IMR-90 (cell line): ENCODE measurements at regions not wholly inside any gene's neighbourhood (a gene's known extent, or its start where the extent isn't known, plus 50 kb on each side); places are given as distances from the start of the nearest gene placed in this dataset.

ENCODE experiments used
- BHLHE40 ChIP-seq: fragments of 150-350 bp; IDR thresholded peaks from 2 replicates; pipeline ENCODE4 v1.6.1; 2016; ENCODE audit warnings: mild to moderate bottlenecking, low read depth, low read length
- CHD1 ChIP-seq: IDR thresholded peaks from 2 replicates; pipeline ENCODE4 v1.6.1; 2012; ENCODE audit warnings: low read depth, low read length, improper control_type of control experiment
- MAFK ChIP-seq: IDR thresholded peaks from 2 replicates; pipeline ENCODE4 v1.6.1; 2012; ENCODE audit warnings: low read depth, low read length, improper control_type of control experiment
- MAZ ChIP-seq: IDR thresholded peaks from 2 replicates; pipeline ENCODE4 v1.6.1; 2012; ENCODE audit warnings: low read depth, mild to moderate bottlenecking, low read length, improper control_type of control experiment, moderate library complexity, borderline replicate concordance
- MXI1 ChIP-seq: IDR thresholded peaks from 2 replicates; pipeline ENCODE4 v1.6.1; 2012; ENCODE audit warnings: low read depth, mild to moderate bottlenecking, low read length, moderate library complexity, borderline replicate concordance
- NFE2L2 ChIP-seq: fragments of 150-350 bp; IDR thresholded peaks from 2 replicates; pipeline ENCODE4 v1.6.1; 2016; ENCODE audit warnings: low read depth, mild to moderate bottlenecking, low read length
- POLR2A ChIP-seq: IDR thresholded peaks from 2 replicates; pipeline ENCODE4 v1.6.1; 2012; ENCODE audit warnings: mild to moderate bottlenecking, low read depth, low read length
- RAD21 ChIP-seq: IDR thresholded peaks from 2 replicates; pipeline ENCODE4 v1.6.1; 2012; ENCODE audit warnings: low read length, improper control_type of control experiment
- RCOR1 ChIP-seq: IDR thresholded peaks from 2 replicates; pipeline ENCODE4 v1.6.1; 2012; ENCODE audit warnings: mild to moderate bottlenecking, low read length, improper control_type of control experiment; ENCODE audit not compliant: insufficient replicate concordance
- TF ChIP-seq, protein P1 (sequence below): conservative IDR thresholded peaks from 2 replicates; pipeline ENCODE4 v1.5.1; 2012; ENCODE audit warnings: mild to moderate bottlenecking, low read depth, low read length, improper control_type of control experiment
- TF ChIP-seq, protein P2 (sequence below): fragments of 150-350 bp; IDR thresholded peaks from 2 replicates; pipeline ENCODE4 v1.6.1; 2016; ENCODE audit warnings: low read depth, mild to moderate bottlenecking, low read length, moderate library complexity, borderline replicate concordance
- TF ChIP-seq, protein P3 (sequence below): fragments of 150-350 bp; IDR thresholded peaks from 2 replicates; pipeline ENCODE4 v1.6.1; 2017; ENCODE audit warnings: mild to moderate bottlenecking, antibody characterized with exemption, low read length, low read depth

DNA sequence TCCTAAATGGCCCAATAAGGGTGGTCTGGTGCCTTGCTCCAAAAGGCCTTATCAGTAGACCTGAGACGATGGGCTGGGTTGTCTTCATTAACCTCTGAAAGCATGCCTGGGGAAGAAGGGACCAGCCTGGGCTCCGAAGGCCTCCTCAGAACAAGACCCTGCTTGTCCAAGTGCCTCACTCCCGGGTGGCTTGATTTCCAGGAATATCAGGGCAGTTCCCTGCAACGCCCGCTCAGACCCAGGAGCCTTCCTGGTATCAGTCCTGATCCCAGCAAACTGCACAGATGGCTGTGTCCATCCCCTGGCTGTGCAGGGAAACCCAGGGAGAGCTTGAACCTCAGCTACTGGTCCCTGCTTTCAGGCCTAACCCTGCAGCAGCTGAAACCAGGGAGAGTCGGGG lies 49.9 kb upstream of the CUX1 start:
- TF ChIP-seq, protein P1, sequence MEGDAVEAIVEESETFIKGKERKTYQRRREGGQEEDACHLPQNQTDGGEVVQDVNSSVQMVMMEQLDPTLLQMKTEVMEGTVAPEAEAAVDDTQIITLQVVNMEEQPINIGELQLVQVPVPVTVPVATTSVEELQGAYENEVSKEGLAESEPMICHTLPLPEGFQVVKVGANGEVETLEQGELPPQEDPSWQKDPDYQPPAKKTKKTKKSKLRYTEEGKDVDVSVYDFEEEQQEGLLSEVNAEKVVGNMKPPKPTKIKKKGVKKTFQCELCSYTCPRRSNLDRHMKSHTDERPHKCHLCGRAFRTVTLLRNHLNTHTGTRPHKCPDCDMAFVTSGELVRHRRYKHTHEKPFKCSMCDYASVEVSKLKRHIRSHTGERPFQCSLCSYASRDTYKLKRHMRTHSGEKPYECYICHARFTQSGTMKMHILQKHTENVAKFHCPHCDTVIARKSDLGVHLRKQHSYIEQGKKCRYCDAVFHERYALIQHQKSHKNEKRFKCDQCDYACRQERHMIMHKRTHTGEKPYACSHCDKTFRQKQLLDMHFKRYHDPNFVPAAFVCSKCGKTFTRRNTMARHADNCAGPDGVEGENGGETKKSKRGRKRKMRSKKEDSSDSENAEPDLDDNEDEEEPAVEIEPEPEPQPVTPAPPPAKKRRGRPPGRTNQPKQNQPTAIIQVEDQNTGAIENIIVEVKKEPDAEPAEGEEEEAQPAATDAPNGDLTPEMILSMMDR, result no peak
- TF ChIP-seq MXI1 (no peak), MAFK (no peak), MAZ (no peak), RAD21 (no peak), POLR2A (no peak), BHLHE40 (no peak), NFE2L2 (no peak), RCOR1 (no peak), CHD1 (no peak)
- TF ChIP-seq, protein P2, sequence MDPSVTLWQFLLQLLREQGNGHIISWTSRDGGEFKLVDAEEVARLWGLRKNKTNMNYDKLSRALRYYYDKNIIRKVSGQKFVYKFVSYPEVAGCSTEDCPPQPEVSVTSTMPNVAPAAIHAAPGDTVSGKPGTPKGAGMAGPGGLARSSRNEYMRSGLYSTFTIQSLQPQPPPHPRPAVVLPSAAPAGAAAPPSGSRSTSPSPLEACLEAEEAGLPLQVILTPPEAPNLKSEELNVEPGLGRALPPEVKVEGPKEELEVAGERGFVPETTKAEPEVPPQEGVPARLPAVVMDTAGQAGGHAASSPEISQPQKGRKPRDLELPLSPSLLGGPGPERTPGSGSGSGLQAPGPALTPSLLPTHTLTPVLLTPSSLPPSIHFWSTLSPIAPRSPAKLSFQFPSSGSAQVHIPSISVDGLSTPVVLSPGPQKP, result no peak
- TF ChIP-seq, protein P3, sequence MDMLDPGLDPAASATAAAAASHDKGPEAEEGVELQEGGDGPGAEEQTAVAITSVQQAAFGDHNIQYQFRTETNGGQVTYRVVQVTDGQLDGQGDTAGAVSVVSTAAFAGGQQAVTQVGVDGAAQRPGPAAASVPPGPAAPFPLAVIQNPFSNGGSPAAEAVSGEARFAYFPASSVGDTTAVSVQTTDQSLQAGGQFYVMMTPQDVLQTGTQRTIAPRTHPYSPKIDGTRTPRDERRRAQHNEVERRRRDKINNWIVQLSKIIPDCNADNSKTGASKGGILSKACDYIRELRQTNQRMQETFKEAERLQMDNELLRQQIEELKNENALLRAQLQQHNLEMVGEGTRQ, result no peak
